Skin epidermis (tissue), 12 donors: ENCODE measurements at regions not wholly inside any gene's neighbourhood (a gene's known extent, or its start where the extent isn't known, plus 50 kb on each side); places are given as distances from the start of the nearest gene placed in this dataset.
A peak's percentile ranks its signal among the peaks of the same experiment; 100 is the strongest.

Experiments used
- H3K27ac ChIP-seq, 21 experiments: fragments of 200-600 bp; sonication (generic) in 11 of 21; one replicate each; pipeline ENCODE4 v1.5.0; 2020; ENCODE audit warnings: mild to moderate bottlenecking in 3 of 21, inconsistent platforms in 2 of 21, moderate library complexity in 2 of 21
- H3K4me3 ChIP-seq, 7 experiments: fragments of 200-600 bp; sonication (generic) in 2 of 7; one replicate each; pipeline ENCODE4 v1.5.0; 2020; ENCODE audit warnings: inconsistent platforms in 2 of 7, mild to moderate bottlenecking in 2 of 7, moderate library complexity in 1 of 7

- no peak overlapping the region for H3K4me3 ChIP-seq
- H3K27ac ChIP-seq, result no peak overlapping the region
Measured at GRCh38 chr1:31127266-31127665, 61.7 kb upstream of the PUM1 start.

DNA sequence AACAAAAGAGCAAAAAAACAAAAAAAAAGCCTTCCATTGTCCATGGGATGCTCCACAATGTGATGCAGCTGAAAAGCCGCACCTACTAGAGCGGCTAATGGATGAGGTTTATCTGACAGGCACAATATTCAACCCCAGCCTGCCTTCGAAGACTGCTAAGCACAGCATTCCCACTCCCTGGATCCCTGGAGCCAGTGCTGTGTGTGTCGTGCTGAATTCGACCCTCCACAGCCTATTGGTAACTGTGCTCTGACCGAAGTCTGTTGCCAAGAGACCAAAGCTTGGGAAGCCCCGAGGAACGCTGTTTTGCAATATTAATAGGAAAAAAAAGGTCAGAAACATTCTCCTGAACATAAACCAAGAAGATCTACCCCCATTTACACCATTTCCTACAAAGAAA, 57.2 kb upstream of the PUM1 start:
- H3K27ac ChIP-seq, result peak overlapping the region in 1 of 21 experiments; percentile 16
- H3K4me3 ChIP-seq, result no peak overlapping the region

DNA sequence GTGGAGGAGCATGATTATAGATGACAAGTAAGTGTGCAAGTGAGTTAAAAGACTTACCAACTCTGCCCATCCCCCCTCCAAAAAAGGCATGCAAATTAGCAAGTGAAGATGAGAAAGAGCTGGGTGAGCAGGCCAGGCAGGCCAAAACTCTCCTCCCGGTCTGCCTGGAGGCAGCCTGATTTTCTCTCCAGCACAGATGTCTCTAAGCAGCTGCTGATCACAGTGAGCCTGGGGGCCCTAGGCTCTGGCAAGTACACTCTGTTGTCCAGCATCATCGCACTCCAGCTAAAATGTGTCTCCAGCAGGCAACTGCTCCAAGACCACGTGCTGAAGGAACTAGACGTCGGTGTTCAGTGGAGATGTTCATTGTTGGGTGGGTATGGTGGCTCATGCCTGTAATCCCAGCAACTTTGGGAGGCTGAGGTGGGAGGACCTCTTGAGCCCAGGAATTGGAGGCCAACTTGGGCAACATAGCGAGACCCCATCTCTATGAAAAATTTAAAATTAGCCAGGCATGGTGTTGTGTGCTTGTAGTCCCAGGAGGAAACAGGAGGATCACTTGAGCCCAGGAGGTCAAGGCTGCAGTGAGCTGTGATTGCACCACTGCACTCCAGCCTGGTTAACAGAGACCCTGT, 56.7 kb upstream of the PUM1 start:
- H3K4me3 ChIP-seq, result no peak overlapping the region
- peak overlapping the region in 1 of 21 experiments; percentile 16 for H3K27ac ChIP-seq

DNA sequence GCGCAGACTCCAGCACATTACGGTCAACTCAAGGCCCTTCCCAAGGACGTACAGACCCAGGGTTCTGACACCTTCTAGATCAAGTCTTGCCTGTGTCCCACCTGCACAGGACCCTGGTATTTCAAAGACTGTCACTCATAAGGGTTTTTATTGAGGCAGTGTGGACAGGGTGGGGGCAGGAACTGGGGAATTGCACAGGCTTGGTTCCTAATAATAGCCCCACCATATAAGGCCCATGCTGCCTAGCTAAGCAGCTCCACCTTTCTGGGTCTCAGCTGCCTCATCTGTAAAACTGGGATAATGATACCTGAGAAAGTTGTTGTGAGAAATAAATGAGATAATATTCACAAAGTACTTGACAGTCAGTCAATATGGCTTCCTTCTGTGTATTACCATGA, 55.3 kb upstream of the PUM1 start:
- Histone ChIP-seq H3K27ac (peak overlapping the region in 5 of 21 experiments; percentile 18 to 55 (median 44)), H3K4me3 (no peak overlapping the region)

DNA sequence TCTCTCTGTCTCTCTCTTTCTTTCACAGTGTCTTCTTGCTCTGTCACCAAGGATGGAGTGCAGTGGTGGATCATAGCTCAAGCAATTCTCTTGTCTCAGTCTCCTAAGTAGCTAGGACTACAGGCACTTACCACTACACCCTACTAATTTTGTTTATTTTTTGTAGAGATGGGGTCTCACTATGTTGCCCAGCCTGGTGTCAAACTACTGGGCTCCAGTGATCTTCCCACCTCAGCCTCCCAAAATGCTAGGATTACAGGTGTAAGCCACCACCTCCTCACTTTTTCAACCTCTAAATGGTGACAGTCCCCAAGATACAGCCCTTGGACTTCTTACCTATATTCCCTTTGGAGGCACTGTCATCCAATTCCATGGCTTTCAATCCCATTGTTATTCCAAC, 50.5 kb upstream of the PUM1 start:
- Histone ChIP-seq H3K4me3 (no peak overlapping the region), H3K27ac (no peak overlapping the region)
